ENCODE measurements at regions not wholly inside any gene's neighbourhood (a gene's known extent, or its start where the extent isn't known, plus 50 kb on each side); places are given as distances from the start of the nearest gene placed in this dataset.
"Not testable (repeated sequence)": the region's sequence is repeated elsewhere in the genome, so short reads cannot be mapped to it uniquely, and the experiment has no call there.

DNA sequence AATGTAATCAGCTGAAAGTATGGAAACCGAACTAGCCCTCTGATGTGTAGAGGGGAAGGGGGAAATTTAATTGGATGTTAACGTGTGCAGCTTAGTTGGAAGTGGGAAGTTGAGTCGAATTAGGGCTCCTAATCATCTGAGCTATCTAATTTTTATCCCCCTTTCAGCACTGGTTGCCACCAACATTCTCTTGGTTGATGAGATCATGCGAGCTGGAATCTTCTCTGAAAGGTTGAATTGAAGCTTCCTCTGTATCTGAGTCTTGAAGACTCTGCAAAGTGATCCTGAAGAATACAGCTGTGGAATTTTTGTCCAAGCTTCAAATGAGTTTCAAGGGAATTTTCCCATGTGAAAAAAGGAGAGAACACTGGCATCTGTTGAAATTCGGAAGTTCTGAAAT is 109.8 kb upstream of the VKORC1L1 start:
- TF ChIP-seq, protein P1, sequence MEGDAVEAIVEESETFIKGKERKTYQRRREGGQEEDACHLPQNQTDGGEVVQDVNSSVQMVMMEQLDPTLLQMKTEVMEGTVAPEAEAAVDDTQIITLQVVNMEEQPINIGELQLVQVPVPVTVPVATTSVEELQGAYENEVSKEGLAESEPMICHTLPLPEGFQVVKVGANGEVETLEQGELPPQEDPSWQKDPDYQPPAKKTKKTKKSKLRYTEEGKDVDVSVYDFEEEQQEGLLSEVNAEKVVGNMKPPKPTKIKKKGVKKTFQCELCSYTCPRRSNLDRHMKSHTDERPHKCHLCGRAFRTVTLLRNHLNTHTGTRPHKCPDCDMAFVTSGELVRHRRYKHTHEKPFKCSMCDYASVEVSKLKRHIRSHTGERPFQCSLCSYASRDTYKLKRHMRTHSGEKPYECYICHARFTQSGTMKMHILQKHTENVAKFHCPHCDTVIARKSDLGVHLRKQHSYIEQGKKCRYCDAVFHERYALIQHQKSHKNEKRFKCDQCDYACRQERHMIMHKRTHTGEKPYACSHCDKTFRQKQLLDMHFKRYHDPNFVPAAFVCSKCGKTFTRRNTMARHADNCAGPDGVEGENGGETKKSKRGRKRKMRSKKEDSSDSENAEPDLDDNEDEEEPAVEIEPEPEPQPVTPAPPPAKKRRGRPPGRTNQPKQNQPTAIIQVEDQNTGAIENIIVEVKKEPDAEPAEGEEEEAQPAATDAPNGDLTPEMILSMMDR (IDR thresholded peaks at IDR 0.05): not testable (repeated sequence)
- TF ChIP-seq POLR2A (IDR thresholded peaks at IDR 0.05): not testable (repeated sequence)
